Cardiac septum (tissue), 1 donor: ENCODE measurements at regions not wholly inside any gene's neighbourhood (a gene's known extent, or its start where the extent isn't known, plus 50 kb on each side); places are given as distances from the start of the nearest gene placed in this dataset.

Experiments
- DNase-seq: peaks from one replicate; pipeline ENCODE4 v3.0.0-alpha.2; 2020; ENCODE audit warnings: low spot score
- intact Hi-C: fragments of 100-400 bp; cut with DNase I; formaldehyde crosslinking; loops from one replicate; pipeline ENCODE4 v1.14.0; 2022
- donor health status: DM: no; HTN: no; CAD: no.

- DNase-seq: no peak
- intact Hi-C loops: no loop called here
Measured at GRCh38 chr5:175082866-175083590, 358.6 kb downstream of the MSX2 start.

GRCh38 chr5:175082346-175082745 is 358.0 kb downstream of the MSX2 start:
- intact Hi-C loops: no loop called here
- no peak for DNase-seq

- DNase-seq: no peak
- intact Hi-C loops: no loop called here
Measured at GRCh38 chr5:175079707-175080106, 355.3 kb downstream of the MSX2 start.

GRCh38 chr5:175070283-175070682 is 345.9 kb downstream of the MSX2 start:
- no peak for DNase-seq
- intact Hi-C loops: no loop called here

- no peak for DNase-seq
- intact Hi-C loops: no loop called here
Measured at GRCh38 chr5:175060257-175060656, 335.9 kb downstream of the MSX2 start.

- no peak for DNase-seq
- intact Hi-C loops: no loop called here
Measured at GRCh38 chr5:175059687-175060211, 335.4 kb downstream of the MSX2 start.

GRCh38 chr5:175056831-175057230 is 332.4 kb downstream of the MSX2 start:
- no peak for DNase-seq
- intact Hi-C loops: no loop called here

GRCh38 chr5:175054243-175054642 is 329.9 kb downstream of the MSX2 start:
- intact Hi-C loops: no loop called here
- DNase-seq: no peak

GRCh38 chr5:175052351-175052750 is 328.0 kb downstream of the MSX2 start:
- intact Hi-C loops: no loop called here
- DNase-seq: no peak

GRCh38 chr5:175047048-175047447 is 322.7 kb downstream of the MSX2 start:
- intact Hi-C loops: no loop called here
- no peak for DNase-seq

- DNase-seq: no peak
- intact Hi-C loops: no loop called here
Measured at GRCh38 chr5:175045820-175046219, 321.4 kb downstream of the MSX2 start.

GRCh38 chr5:175037820-175038219 is 313.4 kb downstream of the MSX2 start:
- intact Hi-C loops: no loop called here
- no peak for DNase-seq

GRCh38 chr5:175035882-175036533 is 311.6 kb downstream of the MSX2 start:
- intact Hi-C loops: no loop called here
- DNase-seq: no peak

GRCh38 chr5:175034924-175035323 is 310.5 kb downstream of the MSX2 start:
- intact Hi-C loops: no loop called here

GRCh38 chr5:175032741-175033151 is 308.4 kb downstream of the MSX2 start:
- no peak for DNase-seq
- intact Hi-C loops: no loop called here

More at GRCh38 chr5:175034924-175035323, 310.5 kb downstream of the MSX2 start:
- DNase-seq: no peak

GRCh38 chr5:175032013-175032412 is 307.6 kb downstream of the MSX2 start:
- intact Hi-C loops: no loop called here
- DNase-seq: no peak

GRCh38 chr5:175027390-175027789 is 303.0 kb downstream of the MSX2 start:
- intact Hi-C loops: no loop called here
- DNase-seq: no peak

GRCh38 chr5:175025077-175025476 is 300.7 kb downstream of the MSX2 start:
- intact Hi-C loops: no loop called here
- no peak for DNase-seq

- intact Hi-C loops: no loop called here
- no peak for DNase-seq
Measured at GRCh38 chr5:175021841-175022625, 297.7 kb downstream of the MSX2 start.

- intact Hi-C loops: no loop called here
- no peak for DNase-seq
Measured at GRCh38 chr5:175021321-175021720, 296.9 kb downstream of the MSX2 start.
